Ishikawa (cell line): ENCODE measurements at regions not wholly inside any gene's neighbourhood (a gene's known extent, or its start where the extent isn't known, plus 50 kb on each side); places are given as distances from the start of the nearest gene placed in this dataset.

Source experiments
- CEBPB ChIP-seq: IDR thresholded peaks from 2 replicates; pipeline ENCODE4 v1.6.1; 2012
- CREB1 ChIP-seq: IDR thresholded peaks from 2 replicates; pipeline ENCODE4 v1.6.1; 2012; ENCODE audit warnings: low read depth
- EGR1 ChIP-seq: IDR thresholded peaks from 2 replicates; pipeline ENCODE4 v1.6.1; 2012
- EP300 ChIP-seq: IDR thresholded peaks from 2 replicates; pipeline ENCODE4 v1.6.1; 2012; ENCODE audit warnings: borderline replicate concordance
- FOXM1 ChIP-seq: IDR thresholded peaks from 2 replicates; pipeline ENCODE4 v1.6.1; 2012; ENCODE audit warnings: low read depth, borderline replicate concordance
- MAX ChIP-seq: IDR thresholded peaks from 2 replicates; pipeline ENCODE4 v1.6.1; 2012
- NFIC ChIP-seq: IDR thresholded peaks from 2 replicates; pipeline ENCODE4 v1.6.1; 2012
- RAD21 ChIP-seq: IDR thresholded peaks from 2 replicates; pipeline ENCODE4 v1.6.1; 2012; ENCODE audit warnings: low read depth
- TAF1 ChIP-seq: IDR thresholded peaks from 2 replicates; pipeline ENCODE4 v1.6.1; 2012; ENCODE audit warnings: low read depth, mild to moderate bottlenecking
- TCF12 ChIP-seq: IDR thresholded peaks from 2 replicates; pipeline ENCODE4 v1.6.1; 2012; ENCODE audit warnings: low read depth
- TEAD4 ChIP-seq: IDR thresholded peaks from 2 replicates; pipeline ENCODE4 v1.6.1; 2012
- USF1 ChIP-seq: IDR thresholded peaks from 2 replicates; pipeline ENCODE4 v1.6.1; 2012
- YY1 ChIP-seq: IDR thresholded peaks from 2 replicates; pipeline ENCODE4 v1.6.1; 2012; ENCODE audit warnings: low read depth
- ZBTB7A ChIP-seq: IDR thresholded peaks from 2 replicates; pipeline ENCODE4 v1.6.1; 2012; ENCODE audit warnings: low read depth
- TF ChIP-seq, protein P1 (sequence below): IDR thresholded peaks from 2 replicates; pipeline ENCODE4 v1.6.1; 2012; ENCODE audit warnings: low read depth, mild to moderate bottlenecking

- TF ChIP-seq CREB1 (no peak), EP300 (no peak), TAF1 (no peak), TCF12 (no peak), EGR1 (no peak), RAD21 (no peak), NFIC (no peak), CEBPB (no peak)
- TF ChIP-seq, protein P1, sequence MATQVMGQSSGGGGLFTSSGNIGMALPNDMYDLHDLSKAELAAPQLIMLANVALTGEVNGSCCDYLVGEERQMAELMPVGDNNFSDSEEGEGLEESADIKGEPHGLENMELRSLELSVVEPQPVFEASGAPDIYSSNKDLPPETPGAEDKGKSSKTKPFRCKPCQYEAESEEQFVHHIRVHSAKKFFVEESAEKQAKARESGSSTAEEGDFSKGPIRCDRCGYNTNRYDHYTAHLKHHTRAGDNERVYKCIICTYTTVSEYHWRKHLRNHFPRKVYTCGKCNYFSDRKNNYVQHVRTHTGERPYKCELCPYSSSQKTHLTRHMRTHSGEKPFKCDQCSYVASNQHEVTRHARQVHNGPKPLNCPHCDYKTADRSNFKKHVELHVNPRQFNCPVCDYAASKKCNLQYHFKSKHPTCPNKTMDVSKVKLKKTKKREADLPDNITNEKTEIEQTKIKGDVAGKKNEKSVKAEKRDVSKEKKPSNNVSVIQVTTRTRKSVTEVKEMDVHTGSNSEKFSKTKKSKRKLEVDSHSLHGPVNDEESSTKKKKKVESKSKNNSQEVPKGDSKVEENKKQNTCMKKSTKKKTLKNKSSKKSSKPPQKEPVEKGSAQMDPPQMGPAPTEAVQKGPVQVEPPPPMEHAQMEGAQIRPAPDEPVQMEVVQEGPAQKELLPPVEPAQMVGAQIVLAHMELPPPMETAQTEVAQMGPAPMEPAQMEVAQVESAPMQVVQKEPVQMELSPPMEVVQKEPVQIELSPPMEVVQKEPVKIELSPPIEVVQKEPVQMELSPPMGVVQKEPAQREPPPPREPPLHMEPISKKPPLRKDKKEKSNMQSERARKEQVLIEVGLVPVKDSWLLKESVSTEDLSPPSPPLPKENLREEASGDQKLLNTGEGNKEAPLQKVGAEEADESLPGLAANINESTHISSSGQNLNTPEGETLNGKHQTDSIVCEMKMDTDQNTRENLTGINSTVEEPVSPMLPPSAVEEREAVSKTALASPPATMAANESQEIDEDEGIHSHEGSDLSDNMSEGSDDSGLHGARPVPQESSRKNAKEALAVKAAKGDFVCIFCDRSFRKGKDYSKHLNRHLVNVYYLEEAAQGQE: no peak
Measured at GRCh38 chr13:37959284-37959683, 89.7 kb upstream of the TRPC4 start.

GRCh38 chr13:37956536-37956935, 87.0 kb upstream of the TRPC4 start:
- TF ChIP-seq, protein P1: no peak
- TF ChIP-seq YY1 (no peak), TEAD4 (no peak), FOXM1 (no peak), RAD21 (no peak), TCF12 (no peak), NFIC (no peak), EGR1 (no peak), MAX (no peak), CEBPB (no peak), ZBTB7A (no peak), USF1 (no peak)

DNA sequence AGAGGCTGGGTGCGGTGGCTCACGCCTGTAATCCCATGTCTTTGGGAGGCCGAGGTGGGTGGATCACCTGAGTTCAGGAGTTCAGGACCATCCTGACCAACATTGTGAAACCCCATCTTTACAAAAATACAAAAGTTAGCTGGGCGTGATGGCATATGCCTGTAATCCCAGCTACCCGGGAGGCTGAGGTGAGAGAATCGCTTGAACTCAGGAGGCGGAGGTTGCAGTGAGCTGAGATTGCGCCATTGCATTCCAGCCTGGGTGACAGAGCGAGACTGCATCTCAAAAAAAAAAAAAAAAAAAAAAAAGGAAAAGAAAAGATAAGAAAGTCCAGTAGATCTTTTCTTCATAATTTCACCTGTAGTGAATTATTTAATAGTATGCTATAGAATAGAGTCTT, 85.0 kb upstream of the TRPC4 start:
- TF ChIP-seq TEAD4 (peak; percentile 55; the same call in 1 of the 2 replicates), CEBPB (peak; percentile 79)

GRCh38 chr13:37954191-37954590, 84.6 kb upstream of the TRPC4 start:
- TF ChIP-seq TEAD4: peak; percentile 12; the same call in 1 of the 2 replicates
- no peak for TF ChIP-seq EGR1
- TF ChIP-seq NFIC: peak; percentile 67

DNA sequence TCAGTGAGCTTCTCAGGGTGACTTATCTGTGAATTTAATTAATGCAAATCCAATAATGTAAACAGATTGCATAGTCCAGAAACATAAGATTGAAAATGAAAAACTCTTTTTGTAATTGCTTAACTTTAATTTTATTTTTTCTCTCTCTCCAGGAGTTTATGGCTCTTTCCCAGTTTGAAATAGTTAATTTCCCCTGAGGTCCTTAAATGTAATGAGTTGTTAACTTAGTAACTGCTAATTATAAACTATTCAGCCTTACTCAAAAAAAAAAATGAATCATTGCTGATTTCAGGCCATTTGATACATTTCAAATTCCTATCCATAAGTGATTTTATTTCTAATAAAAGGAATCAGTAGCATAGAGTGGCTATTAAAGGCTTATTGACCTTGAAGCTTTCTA, 84.1 kb upstream of the TRPC4 start:
- no peak for TF ChIP-seq CREB1

- TF ChIP-seq TEAD4: no peak
- no peak for TF ChIP-seq YY1
- TF ChIP-seq CEBPB: no peak
- TF ChIP-seq FOXM1: no peak
- TF ChIP-seq, protein P1: no peak
- TF ChIP-seq EP300: no peak
- no peak for TF ChIP-seq RAD21
- TF ChIP-seq USF1: no peak
- no peak for TF ChIP-seq NFIC
- no peak for TF ChIP-seq TCF12
- no peak for TF ChIP-seq TAF1
- TF ChIP-seq CREB1: no peak
- TF ChIP-seq EGR1: no peak
- TF ChIP-seq MAX: no peak
- TF ChIP-seq ZBTB7A: no peak
Measured at GRCh38 chr13:37950016-37950415, 80.4 kb upstream of the TRPC4 start.
